ENCODE measurements at regions not wholly inside any gene's neighbourhood (a gene's known extent, or its start where the extent isn't known, plus 50 kb on each side); places are given as distances from the start of the nearest gene placed in this dataset.

- TF ChIP-seq CTCF (IDR thresholded peaks at IDR 0.05) (no peak), EZH2 (IDR thresholded peaks at IDR 0.05) (no peak), EZH2phosphoT487 (IDR thresholded peaks at IDR 0.05) (no peak)
These were observed 186.6 kb downstream of the MOXD1 start for GRCh38 chr6:132214716-132215115.

Data from neural progenitor cell (in vitro differentiated cells).